ENCODE measurements at regions not wholly inside any gene's neighbourhood (a gene's known extent, or its start where the extent isn't known, plus 50 kb on each side); places are given as distances from the start of the nearest gene placed in this dataset.

DNA sequence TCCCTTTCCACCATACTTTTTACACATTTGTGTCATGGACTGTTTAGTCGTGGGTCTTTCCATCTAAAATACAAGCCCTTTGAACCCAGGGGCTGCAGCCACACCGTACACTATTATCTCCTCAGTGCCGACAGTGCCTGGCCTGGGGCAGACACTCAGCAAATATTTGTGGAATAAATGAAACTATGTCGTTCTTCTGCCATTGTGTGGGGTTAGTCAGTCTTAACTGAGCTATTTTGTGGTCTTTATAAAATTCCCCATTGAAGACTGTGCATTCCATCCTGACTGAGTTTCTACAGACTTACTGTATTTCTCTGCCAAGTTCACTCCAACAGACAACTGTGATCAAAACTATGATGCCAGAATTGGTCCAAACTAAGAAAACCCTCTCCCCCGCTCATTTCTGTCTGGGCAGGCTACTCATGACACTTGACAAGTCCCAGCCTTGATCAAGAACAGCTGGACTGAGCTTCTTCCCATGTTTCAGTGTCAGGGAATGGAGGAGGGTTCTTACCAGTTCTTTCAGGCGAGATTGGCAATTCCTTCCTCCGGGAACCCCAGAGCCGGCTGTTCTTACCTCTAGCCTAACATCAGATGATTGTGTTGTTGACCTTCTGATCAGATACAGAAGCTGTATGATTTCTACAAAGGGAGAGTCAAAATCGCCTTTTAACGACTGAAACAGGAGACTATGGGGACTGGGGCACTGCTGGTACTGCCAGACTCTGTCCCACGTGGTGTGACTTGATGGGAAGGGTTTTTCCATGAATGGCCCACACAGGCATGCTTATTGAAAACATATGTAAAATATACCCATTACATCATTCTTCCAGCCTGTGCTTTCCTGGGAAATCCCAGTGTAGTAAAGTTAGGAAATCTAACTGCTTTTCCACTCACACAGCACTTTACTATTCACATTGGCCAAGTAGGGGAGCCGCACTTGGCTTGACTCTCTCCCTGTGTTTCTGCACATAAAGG lies 77.4 kb upstream of the NPAS2 start:
- Histone ChIP-seq H3K4me2 (no peak overlapping the region), H3K9me3 (ENCODE audit: low read depth) (no peaks in the 10 kb centered on the region), H3K4me3 (no peak overlapping the region), H3K27me3 (no peaks in the 10 kb centered on the region), H3K9ac (no peak overlapping the region), H2AFZ (replicated peaks) (no peak overlapping the region), H4K20me1 (ENCODE audit: low read depth) (no peaks in the 10 kb centered on the region), H3K36me3 (no peaks in the 10 kb centered on the region), H3F3A (ENCODE audit: low read depth) (no peaks in the 10 kb centered on the region), H3K79me2 (ENCODE audit: low read depth) (no peaks in the 10 kb centered on the region), H3K4me1 (no peaks in the 10 kb centered on the region), H3K27ac (no peak overlapping the region)
- no peak overlapping the region for H3K4me3 Mint-ChIP-seq
- no peak for TF ChIP-seq EZH2phosphoT487 (IDR thresholded peaks at IDR 0.05)
- TF ChIP-seq, protein P1, sequence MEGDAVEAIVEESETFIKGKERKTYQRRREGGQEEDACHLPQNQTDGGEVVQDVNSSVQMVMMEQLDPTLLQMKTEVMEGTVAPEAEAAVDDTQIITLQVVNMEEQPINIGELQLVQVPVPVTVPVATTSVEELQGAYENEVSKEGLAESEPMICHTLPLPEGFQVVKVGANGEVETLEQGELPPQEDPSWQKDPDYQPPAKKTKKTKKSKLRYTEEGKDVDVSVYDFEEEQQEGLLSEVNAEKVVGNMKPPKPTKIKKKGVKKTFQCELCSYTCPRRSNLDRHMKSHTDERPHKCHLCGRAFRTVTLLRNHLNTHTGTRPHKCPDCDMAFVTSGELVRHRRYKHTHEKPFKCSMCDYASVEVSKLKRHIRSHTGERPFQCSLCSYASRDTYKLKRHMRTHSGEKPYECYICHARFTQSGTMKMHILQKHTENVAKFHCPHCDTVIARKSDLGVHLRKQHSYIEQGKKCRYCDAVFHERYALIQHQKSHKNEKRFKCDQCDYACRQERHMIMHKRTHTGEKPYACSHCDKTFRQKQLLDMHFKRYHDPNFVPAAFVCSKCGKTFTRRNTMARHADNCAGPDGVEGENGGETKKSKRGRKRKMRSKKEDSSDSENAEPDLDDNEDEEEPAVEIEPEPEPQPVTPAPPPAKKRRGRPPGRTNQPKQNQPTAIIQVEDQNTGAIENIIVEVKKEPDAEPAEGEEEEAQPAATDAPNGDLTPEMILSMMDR (IDR thresholded peaks at IDR 0.05), result no peak
- no peak for TF ChIP-seq EZH2 (IDR thresholded peaks at IDR 0.05)
- H3K4me1 Mint-ChIP-seq, result no peaks in the 10 kb centered on the region
- DNase-seq (ENCODE audit: low spot score), result no peak
- H3K36me3 Mint-ChIP-seq, result no peaks in the 10 kb centered on the region
- H3K27me3 Mint-ChIP-seq (ENCODE audit: insufficient read depth, low read depth), result peaks cover 2% of the 10 kb centered on the region
- H3K9me3 Mint-ChIP-seq, result no peaks in the 10 kb centered on the region
- H3K27ac Mint-ChIP-seq, result no peak overlapping the region

DNA sequence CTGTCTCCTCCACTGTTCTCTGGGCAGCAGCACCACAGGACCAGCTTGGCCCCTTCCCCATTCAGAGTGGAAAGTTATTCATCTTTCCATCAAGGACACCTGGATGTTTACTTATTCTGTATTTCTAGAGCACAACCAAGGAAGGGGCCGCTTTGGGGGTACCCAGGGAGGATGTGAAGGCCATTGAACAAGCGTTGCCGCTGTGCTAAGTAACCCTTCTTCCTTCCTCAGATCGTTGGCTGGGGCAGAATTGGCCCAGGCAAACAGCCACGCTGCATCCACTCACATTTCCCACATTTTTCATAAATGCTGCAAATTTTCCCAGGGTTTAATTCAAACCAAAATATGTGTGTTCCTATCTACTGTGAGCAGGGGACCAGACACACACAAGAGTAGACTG lies 76.2 kb upstream of the NPAS2 start:
- H3K4me1 Mint-ChIP-seq, result no peaks in the 10 kb centered on the region
- Histone ChIP-seq H3K4me3 (no peak overlapping the region), H3F3A (ENCODE audit: low read depth) (no peaks in the 10 kb centered on the region), H3K4me1 (no peaks in the 10 kb centered on the region), H4K20me1 (ENCODE audit: low read depth) (no peaks in the 10 kb centered on the region), H3K27me3 (no peaks in the 10 kb centered on the region), H3K79me2 (ENCODE audit: low read depth) (no peaks in the 10 kb centered on the region), H2AFZ (replicated peaks) (no peak overlapping the region), H3K27ac (no peak overlapping the region), H3K9ac (no peak overlapping the region), H3K36me3 (no peaks in the 10 kb centered on the region), H3K4me2 (no peak overlapping the region), H3K9me3 (ENCODE audit: low read depth) (no peaks in the 10 kb centered on the region)
- no peak for DNase-seq (ENCODE audit: low spot score)
- H3K36me3 Mint-ChIP-seq, result no peaks in the 10 kb centered on the region
- no peak overlapping the region for H3K4me3 Mint-ChIP-seq
- no peak overlapping the region for H3K27ac Mint-ChIP-seq
- TF ChIP-seq EZH2phosphoT487 (IDR thresholded peaks at IDR 0.05) (no peak), EZH2 (IDR thresholded peaks at IDR 0.05) (no peak)
- TF ChIP-seq, protein P1 (IDR thresholded peaks at IDR 0.05), result no peak
- H3K9me3 Mint-ChIP-seq, result no peaks in the 10 kb centered on the region
- H3K27me3 Mint-ChIP-seq (ENCODE audit: insufficient read depth, low read depth), result peaks cover 4% of the 10 kb centered on the region

DNA sequence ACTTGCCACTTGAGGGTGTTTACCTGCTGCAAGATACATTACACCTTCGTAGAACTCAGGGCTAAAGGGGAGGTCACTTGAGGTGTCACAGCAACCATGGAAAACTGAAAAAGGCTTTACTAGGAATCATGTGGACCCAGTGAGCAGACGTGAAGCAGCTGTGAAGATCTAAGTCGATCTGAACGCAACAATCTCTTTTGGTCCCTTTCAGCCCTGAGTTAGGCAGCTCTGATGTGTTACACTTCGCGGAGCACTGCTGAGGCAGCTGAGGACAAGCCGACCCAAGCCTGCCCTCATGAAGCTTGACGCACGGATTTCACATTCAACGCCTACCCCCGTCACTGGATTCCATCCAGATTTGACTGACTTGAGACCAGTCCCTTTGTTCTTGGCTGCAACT lies 75.8 kb upstream of the NPAS2 start:
- Histone ChIP-seq H3K9me3 (ENCODE audit: low read depth) (no peaks in the 10 kb centered on the region), H3K79me2 (ENCODE audit: low read depth) (no peaks in the 10 kb centered on the region), H3K4me3 (no peak overlapping the region), H3K36me3 (no peaks in the 10 kb centered on the region), H3K4me1 (no peaks in the 10 kb centered on the region), H3K4me2 (no peak overlapping the region), H3K27ac (no peak overlapping the region), H3K9ac (no peak overlapping the region), H4K20me1 (ENCODE audit: low read depth) (no peaks in the 10 kb centered on the region), H2AFZ (replicated peaks) (no peak overlapping the region), H3K27me3 (no peaks in the 10 kb centered on the region), H3F3A (ENCODE audit: low read depth) (no peaks in the 10 kb centered on the region)
- no peaks in the 10 kb centered on the region for H3K9me3 Mint-ChIP-seq
- no peaks in the 10 kb centered on the region for H3K36me3 Mint-ChIP-seq
- no peak overlapping the region for H3K4me3 Mint-ChIP-seq
- no peak for DNase-seq (ENCODE audit: low spot score)
- no peaks in the 10 kb centered on the region for H3K4me1 Mint-ChIP-seq
- peaks cover 4% of the 10 kb centered on the region for H3K27me3 Mint-ChIP-seq (ENCODE audit: insufficient read depth, low read depth)
- no peak overlapping the region for H3K27ac Mint-ChIP-seq
- TF ChIP-seq EZH2phosphoT487 (IDR thresholded peaks at IDR 0.05) (no peak), EZH2 (IDR thresholded peaks at IDR 0.05) (no peak)
- TF ChIP-seq, protein P1 (IDR thresholded peaks at IDR 0.05), result no peak
